RWPE2 (cell line): ENCODE measurements at regions not wholly inside any gene's neighbourhood (a gene's known extent, or its start where the extent isn't known, plus 50 kb on each side); places are given as distances from the start of the nearest gene placed in this dataset.

ENCODE experiments used
- ATAC-seq: fragments of 200-7000 bp; cut with Tn5 transposase; 3 replicates; pipeline ENCODE4 v1.9.1; 2021; ENCODE audit warnings: low read depth
- DNase-seq: peaks from one replicate; pipeline ENCODE4 v3.0.0-alpha.2; 2020; ENCODE audit warnings: low spot score
- H3K27ac ChIP-seq: fragments of 450-650 bp; 2 replicates; pipeline ENCODE4 v1.5.1; 2017; ENCODE audit warnings: mild to moderate bottlenecking; ENCODE audit not compliant: poor library complexity, severe bottlenecking
- H3K27me3 ChIP-seq: fragments of 250-450 bp; sonication (Bioruptor Pico); 2 replicates; pipeline ENCODE4 v1.5.1; 2021; ENCODE audit warnings: mild to moderate bottlenecking, moderate library complexity; ENCODE audit not compliant: insufficient read depth, poor library complexity, severe bottlenecking
- H3K36me3 ChIP-seq: fragments of 250-450 bp; sonication (Bioruptor Pico); 2 replicates; pipeline ENCODE4 v1.5.1; 2020; ENCODE audit warnings: low read depth, mild to moderate bottlenecking, moderate library complexity
- H3K4me1 ChIP-seq: fragments of 250-450 bp; sonication (Bioruptor Pico); 2 replicates; pipeline ENCODE4 v1.5.1; 2021; ENCODE audit warnings: mild to moderate bottlenecking, moderate library complexity; ENCODE audit not compliant: insufficient read depth, poor library complexity, severe bottlenecking
- H3K4me3 ChIP-seq: fragments of 250-450 bp; sonication (Bioruptor Pico); 2 replicates; pipeline ENCODE4 v1.5.1; 2021; ENCODE audit warnings: mild to moderate bottlenecking, moderate library complexity; ENCODE audit not compliant: severe bottlenecking
- H3K9me3 ChIP-seq: fragments of 250-450 bp; sonication (Bioruptor Pico); 2 replicates; pipeline ENCODE4 v1.5.1; 2021; ENCODE audit warnings: mild to moderate bottlenecking, moderate library complexity; ENCODE audit not compliant: severe bottlenecking
- TF ChIP-seq, protein P1 (sequence below): fragments of 450-650 bp; IDR thresholded peaks from one replicate; pipeline ENCODE4 v1.5.1; 2017; ENCODE audit warnings: mild to moderate bottlenecking, moderate library complexity; ENCODE audit not compliant: poor library complexity, severe bottlenecking

- TF ChIP-seq, protein P1, sequence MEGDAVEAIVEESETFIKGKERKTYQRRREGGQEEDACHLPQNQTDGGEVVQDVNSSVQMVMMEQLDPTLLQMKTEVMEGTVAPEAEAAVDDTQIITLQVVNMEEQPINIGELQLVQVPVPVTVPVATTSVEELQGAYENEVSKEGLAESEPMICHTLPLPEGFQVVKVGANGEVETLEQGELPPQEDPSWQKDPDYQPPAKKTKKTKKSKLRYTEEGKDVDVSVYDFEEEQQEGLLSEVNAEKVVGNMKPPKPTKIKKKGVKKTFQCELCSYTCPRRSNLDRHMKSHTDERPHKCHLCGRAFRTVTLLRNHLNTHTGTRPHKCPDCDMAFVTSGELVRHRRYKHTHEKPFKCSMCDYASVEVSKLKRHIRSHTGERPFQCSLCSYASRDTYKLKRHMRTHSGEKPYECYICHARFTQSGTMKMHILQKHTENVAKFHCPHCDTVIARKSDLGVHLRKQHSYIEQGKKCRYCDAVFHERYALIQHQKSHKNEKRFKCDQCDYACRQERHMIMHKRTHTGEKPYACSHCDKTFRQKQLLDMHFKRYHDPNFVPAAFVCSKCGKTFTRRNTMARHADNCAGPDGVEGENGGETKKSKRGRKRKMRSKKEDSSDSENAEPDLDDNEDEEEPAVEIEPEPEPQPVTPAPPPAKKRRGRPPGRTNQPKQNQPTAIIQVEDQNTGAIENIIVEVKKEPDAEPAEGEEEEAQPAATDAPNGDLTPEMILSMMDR: no peak
- DNase-seq: no peak
- no peak for ATAC-seq
- no peaks in the 10 kb centered on the region for H3K4me1 ChIP-seq
- no peak overlapping the region for H3K4me3 ChIP-seq
- no peaks in the 10 kb centered on the region for H3K27me3 ChIP-seq
- no peak overlapping the region for H3K27ac ChIP-seq
- no peaks in the 10 kb centered on the region for H3K36me3 ChIP-seq
- H3K9me3 ChIP-seq: no peaks in the 10 kb centered on the region
These were observed 596.5 kb downstream of the MATN1 start for GRCh38 chr1:30126848-30127247.

DNA sequence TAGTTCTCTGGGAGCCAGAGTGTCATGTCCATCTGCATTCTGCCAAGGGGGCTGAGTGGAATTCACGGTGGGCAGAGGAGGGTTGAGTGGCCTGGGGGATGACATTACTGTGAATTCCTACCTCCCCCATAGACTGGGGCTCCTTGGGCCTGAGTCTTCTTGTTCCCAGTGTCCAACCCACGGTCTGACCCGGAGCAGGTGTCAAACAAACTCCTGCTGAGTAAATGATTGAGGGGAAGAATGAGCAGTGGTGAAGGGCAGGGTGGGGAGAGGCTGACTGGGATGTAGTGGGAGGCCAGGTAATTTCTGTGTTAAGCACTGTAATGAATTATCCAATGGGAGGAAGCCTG lies 597.6 kb downstream of the MATN1 start:
- DNase-seq (no peak), ATAC-seq (no peak)
- Histone ChIP-seq H3K27me3 (no peaks in the 10 kb centered on the region), H3K36me3 (no peaks in the 10 kb centered on the region), H3K9me3 (no peaks in the 10 kb centered on the region), H3K27ac (no peak overlapping the region), H3K4me1 (no peaks in the 10 kb centered on the region), H3K4me3 (no peak overlapping the region)
- TF ChIP-seq, protein P1: no peak

- no peak overlapping the region for H3K27ac ChIP-seq
- H3K4me3 ChIP-seq: no peak overlapping the region
- H3K36me3 ChIP-seq: no peaks in the 10 kb centered on the region
- ATAC-seq (no peak), DNase-seq (no peak)
- H3K9me3 ChIP-seq: no peaks in the 10 kb centered on the region
- no peaks in the 10 kb centered on the region for H3K4me1 ChIP-seq
- TF ChIP-seq, protein P1: no peak
- no peaks in the 10 kb centered on the region for H3K27me3 ChIP-seq
These were observed 598.2 kb downstream of the MATN1 start for GRCh38 chr1:30125021-30125820.

DNA sequence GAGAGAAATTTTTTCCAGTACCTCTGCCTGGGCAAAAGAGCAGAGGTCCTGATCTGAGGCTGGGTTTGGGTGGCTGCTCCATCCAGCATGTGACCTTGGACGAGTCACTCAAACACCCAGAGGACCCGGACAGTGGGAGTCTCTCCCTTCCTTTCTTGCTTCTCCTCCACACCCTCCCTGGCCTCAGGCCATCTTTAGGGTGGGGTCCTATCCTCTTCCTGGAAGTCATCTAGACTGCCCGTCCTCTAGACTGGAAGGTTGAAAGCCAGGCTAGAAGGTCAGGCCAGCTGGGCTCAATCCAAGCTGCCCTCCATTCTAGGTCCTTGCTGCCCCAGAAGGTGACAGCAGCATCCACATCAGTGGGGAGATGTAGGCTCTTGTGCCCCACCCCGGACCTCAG lies 599.5 kb downstream of the MATN1 start:
- Histone ChIP-seq H3K4me1 (no peaks in the 10 kb centered on the region), H3K36me3 (no peaks in the 10 kb centered on the region), H3K27ac (no peak overlapping the region), H3K9me3 (no peaks in the 10 kb centered on the region), H3K27me3 (no peaks in the 10 kb centered on the region), H3K4me3 (no peak overlapping the region)
- ATAC-seq (no peak), DNase-seq (no peak)
- TF ChIP-seq, protein P1: no peak

- no peaks in the 10 kb centered on the region for H3K9me3 ChIP-seq
- no peak for DNase-seq
- TF ChIP-seq, protein P1: no peak
- H3K36me3 ChIP-seq: no peaks in the 10 kb centered on the region
- no peak overlapping the region for H3K4me3 ChIP-seq
- H3K27me3 ChIP-seq: no peaks in the 10 kb centered on the region
- no peak for ATAC-seq
- no peaks in the 10 kb centered on the region for H3K4me1 ChIP-seq
- no peak overlapping the region for H3K27ac ChIP-seq
These were observed 600.3 kb downstream of the MATN1 start for GRCh38 chr1:30123036-30123435.
